ENCODE measurements at regions not wholly inside any gene's neighbourhood (a gene's known extent, or its start where the extent isn't known, plus 50 kb on each side); places are given as distances from the start of the nearest gene placed in this dataset.
"Not testable (repeated sequence)": the region's sequence is repeated elsewhere in the genome, so short reads cannot be mapped to it uniquely, and the experiment has no call there.

GRCh38 chr4:163237856-163238255 lies 71.2 kb upstream of the NAF1 start:
- TF ChIP-seq REST (IDR thresholded peaks at IDR 0.05; ENCODE audit: low read depth) (no peak), SP1 (IDR thresholded peaks at IDR 0.05; ENCODE audit: low read depth) (no peak), FOSL1 (IDR thresholded peaks at IDR 0.05; ENCODE audit: low read depth) (no peak), SRF (IDR thresholded peaks at IDR 0.05; ENCODE audit: low read depth) (no peak), EZH2phosphoT487 (IDR thresholded peaks at IDR 0.05; ENCODE audit: borderline replicate concordance) (no peak), JUND (IDR thresholded peaks at IDR 0.05) (no peak)
- RAD21 ChIA-PET (ENCODE audit: low non-redundant PET in 1 of 2, low total read pairs in 2 of 2, uncharacterized antibody in 2 of 2, unreplicated experiment in 2 of 2) = no interaction called here
- H3K4me3 ChIP-seq (replicated peaks in 1 of 2; ENCODE audit: low read depth in 1 of 2, low read length in 2 of 2) = no peak overlapping the region

GRCh38 chr4:163236389-163236788 lies 69.7 kb upstream of the NAF1 start:
- intact Hi-C loops (cut with micrococcal nuclease); DNase-seq (ENCODE audit: low read depth, low spot score); BruUV-seq (replicated peaks); H3K36me3 ChIP-seq (ENCODE audit: control insufficient read depth in 1 of 2, insufficient read depth in 2 of 2, low read length in 2 of 2); H3K4me3 ChIP-seq (replicated peaks in 1 of 2; ENCODE audit: low read depth in 1 of 2, low read length in 2 of 2); H3K4me1 ChIP-seq (ENCODE audit: control insufficient read depth in 1 of 2, insufficient read depth in 2 of 2, low read length in 2 of 2); H3K27me3 ChIP-seq (ENCODE audit: insufficient read depth, low read length); H3K9ac ChIP-seq (ENCODE audit: low read length); H3K9me3 ChIP-seq (ENCODE audit: control insufficient read depth in 1 of 2, insufficient read depth in 1 of 2, low read depth in 1 of 2, low read length in 2 of 2); H3K27ac ChIP-seq (ENCODE audit: low read depth, low read length); ATAC-seq; POLR2A ChIA-PET; H2AFZ ChIP-seq (ENCODE audit: low read depth, low read length, poor library complexity, severe bottlenecking); H3K79me2 ChIP-seq (ENCODE audit: insufficient read depth, low read length); H3K4me2 ChIP-seq (ENCODE audit: low read length); RAD21 ChIA-PET (ENCODE audit: low non-redundant PET in 1 of 2, low total read pairs in 2 of 2, uncharacterized antibody in 2 of 2, unreplicated experiment in 2 of 2); CTCF ChIA-PET; H4K20me1 ChIP-seq (ENCODE audit: insufficient read depth); H3K9me2 ChIP-seq (ENCODE audit: insufficient read depth): not testable (repeated sequence)

More at GRCh38 chr4:163237856-163238255, 71.2 kb upstream of the NAF1 start:
- Histone ChIP-seq H4K20me1 (ENCODE audit: insufficient read depth) (no peaks in the 10 kb centered on the region), H3K27ac (ENCODE audit: low read depth, low read length) (no peak overlapping the region), H3K9ac (ENCODE audit: low read length) (no peak overlapping the region), H3K36me3 (ENCODE audit: control insufficient read depth in 1 of 2, insufficient read depth in 2 of 2, low read length in 2 of 2) (no peaks in the 10 kb centered on the region), H3K9me2 (ENCODE audit: insufficient read depth) (no peaks in the 10 kb centered on the region), H3K4me1 (ENCODE audit: control insufficient read depth in 1 of 2, insufficient read depth in 2 of 2, low read length in 2 of 2) (no peaks in the 10 kb centered on the region), H2AFZ (ENCODE audit: low read depth, low read length, poor library complexity, severe bottlenecking) (no peak overlapping the region), H3K4me2 (ENCODE audit: low read length) (no peak overlapping the region), H3K79me2 (ENCODE audit: insufficient read depth, low read length) (no peaks in the 10 kb centered on the region), H3K9me3 (ENCODE audit: control insufficient read depth in 1 of 2, insufficient read depth in 1 of 2, low read depth in 1 of 2, low read length in 2 of 2) (no peaks in the 10 kb centered on the region; a peak in 1 of 4 replicates), H3K27me3 (ENCODE audit: insufficient read depth, low read length) (no peaks in the 10 kb centered on the region)
- ATAC-seq (no peak), DNase-seq (ENCODE audit: low read depth, low spot score) (no peak)
- intact Hi-C loops (cut with micrococcal nuclease) = no loop called here
- CTCF ChIA-PET = no interaction called here
- BruUV-seq (replicated peaks) = no TSS peak
- POLR2A ChIA-PET = no interaction called here

Data from HCT116 (cell line).